DMS53 treated with DMSO at 0.1 percent for 48 hours (cell line): ENCODE measurements at regions not wholly inside any gene's neighbourhood (a gene's known extent, or its start where the extent isn't known, plus 50 kb on each side); places are given as distances from the start of the nearest gene placed in this dataset.

ENCODE experiments used
- DNase-seq: peaks from one replicate; lab custom pipeline; 2025; ENCODE audit not compliant: unreplicated experiment; lab: John Stamatoyannopoulos, UW

DNA sequence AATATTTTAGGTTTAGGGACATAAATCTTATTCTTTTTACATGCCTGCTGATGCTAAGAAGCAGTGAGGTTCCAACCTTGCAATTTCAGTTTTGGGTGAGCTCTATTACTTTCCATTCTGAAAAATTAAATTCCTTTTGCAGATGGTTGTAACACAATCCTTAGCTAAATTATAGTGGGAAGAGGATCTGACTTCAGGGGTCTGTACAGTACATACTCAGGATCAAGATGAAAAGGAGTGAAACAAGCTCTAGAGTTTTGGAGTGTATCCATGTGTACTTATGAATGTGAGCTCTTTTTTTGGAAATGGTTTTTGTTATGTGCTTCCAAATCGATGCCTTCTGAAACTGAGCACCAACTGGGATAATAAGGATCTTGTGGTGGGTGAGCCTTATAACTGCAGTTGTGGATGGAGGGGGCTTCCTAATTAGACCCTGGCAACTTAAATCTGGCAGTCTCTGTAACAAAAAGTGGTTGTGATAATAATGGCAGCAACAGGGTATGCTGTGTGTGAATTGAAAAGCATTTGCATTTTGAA, 218.8 kb upstream of the MAP3K7 start:
- DNase-seq = no peak

DNA sequence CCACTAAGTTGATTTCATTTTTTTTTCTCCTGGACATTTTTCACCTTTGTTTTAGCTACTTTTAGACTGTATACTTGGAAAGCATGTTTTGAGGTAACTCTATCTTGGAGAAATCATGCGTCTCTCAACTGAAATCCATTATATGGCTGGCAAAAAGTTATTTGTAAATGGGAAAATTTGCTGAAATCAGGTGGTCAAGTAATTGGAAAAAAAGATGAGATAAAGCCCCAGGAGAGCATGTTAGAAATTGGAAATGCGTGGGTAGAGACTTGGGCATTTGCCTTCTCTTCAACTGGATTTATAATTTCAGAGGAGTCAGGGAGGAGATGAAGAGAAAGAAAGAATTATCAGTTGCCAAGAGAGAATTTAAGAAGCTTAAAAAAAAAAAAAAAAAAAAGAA, 217.1 kb upstream of the MAP3K7 start:
- no peak for DNase-seq

DNA sequence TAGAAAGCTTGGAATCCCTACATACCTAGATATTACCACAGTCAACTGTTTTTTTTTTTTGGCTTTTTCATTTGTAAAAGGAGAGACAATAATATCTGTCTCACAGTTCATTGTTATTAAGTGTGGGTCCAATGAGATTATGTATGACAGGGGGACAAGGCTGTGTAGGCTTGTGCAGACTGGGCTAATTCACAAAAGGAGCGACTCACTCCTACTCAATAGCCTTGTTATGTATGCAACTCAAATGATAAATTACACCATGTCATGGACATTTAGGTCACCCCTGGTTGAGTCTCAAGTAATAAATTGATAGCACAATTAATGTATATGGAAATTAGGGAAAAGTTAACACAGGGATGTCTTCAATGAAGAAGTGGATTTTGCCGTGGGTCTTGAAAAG, 208.2 kb upstream of the MAP3K7 start:
- no peak for DNase-seq

DNA sequence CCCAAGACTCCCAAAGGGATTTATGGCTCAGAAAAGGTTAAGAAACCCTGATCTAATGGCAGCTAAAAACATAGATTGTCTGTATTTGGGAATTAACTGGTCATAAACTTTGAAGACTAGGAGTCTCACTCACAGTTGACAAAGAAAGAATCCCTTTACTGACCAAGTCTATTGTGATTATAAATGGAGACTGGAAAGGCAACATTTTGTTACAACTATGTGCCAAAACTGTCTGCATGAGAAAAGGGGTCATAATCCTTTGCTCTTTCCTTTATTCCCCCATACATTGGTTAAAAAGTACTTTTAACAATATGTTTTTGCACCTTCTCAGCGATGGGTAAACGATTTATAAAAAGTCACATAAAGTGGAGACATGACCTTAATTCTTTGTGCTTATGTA, 206.9 kb upstream of the MAP3K7 start:
- no peak for DNase-seq

DNA sequence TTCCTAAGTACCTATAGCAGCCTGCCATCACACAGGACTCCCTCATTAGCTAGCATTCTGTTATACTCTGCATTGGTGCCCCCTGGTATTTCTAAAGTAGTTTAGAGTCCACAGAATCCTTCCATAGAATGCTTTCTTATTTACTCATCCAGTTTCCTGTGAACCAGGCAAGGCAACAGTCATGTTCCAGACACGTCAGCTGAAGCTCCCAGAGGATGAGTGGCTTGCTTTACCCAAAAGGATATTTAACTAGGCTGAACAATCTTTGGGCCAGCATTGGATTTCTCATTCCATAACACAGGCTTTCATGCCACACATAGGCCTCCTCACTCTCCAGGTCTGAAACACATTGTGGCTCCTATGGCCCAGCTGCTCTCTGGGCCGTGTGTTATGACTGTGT, 203.8 kb upstream of the MAP3K7 start:
- DNase-seq = no peak

DNA sequence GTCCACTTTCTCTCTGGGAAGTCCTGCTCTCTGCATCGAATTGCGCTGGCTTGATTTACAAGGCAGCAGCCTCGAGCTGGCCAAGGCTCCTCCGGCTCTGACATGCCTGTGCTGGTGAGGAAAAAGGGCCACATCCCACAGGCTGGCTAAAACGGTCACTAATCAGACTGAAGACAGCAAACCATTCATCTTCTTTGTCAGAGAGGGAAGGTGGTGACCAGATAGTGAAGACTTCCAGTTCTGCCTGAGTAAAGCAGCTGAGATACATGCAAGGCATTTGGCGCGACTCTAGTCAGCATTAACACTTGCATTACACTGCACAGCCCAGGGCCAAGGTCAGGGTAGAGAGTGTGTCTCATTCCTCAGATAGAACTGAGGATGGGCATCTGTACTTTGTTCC, 203.2 kb upstream of the MAP3K7 start:
- DNase-seq = no peak

DNA sequence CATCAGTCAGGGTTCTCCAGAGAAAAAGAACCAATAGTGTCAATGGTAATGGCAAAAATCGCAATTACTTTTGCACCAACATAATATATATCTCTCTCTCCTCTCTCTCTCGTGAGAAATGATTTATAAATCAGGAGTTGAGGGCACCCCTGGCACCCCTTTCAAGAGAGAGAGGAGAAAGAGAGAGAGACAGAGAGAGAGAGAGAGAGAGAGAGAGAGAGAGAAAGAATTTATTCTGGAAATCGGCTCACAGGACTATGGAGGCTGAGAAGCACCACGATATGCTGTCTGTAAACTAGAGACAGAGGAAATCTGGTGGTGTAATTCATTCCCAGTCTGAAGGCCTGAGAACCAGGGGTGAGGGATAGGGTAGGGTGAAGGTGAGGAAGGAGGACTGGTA, 201.9 kb upstream of the MAP3K7 start:
- no peak for DNase-seq

DNA sequence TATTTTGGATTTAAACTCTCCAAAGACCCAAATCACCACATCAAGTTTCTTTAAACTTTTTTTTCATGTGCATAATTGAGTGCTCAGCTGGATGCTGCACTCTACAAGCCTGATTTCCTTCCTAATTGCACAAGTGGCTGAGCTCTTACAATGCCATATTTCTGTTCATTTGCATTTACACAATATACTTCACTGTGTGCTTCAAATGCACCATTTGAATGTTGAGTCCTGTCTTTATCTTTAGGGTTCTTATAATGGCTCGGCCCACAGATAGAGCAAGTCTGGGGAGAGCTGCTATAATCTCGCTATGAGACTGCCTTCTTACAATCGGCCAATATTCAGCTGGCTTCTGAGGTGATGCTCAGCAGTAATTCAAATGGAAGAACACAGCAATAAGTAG, 200.6 kb upstream of the MAP3K7 start:
- no peak for DNase-seq

DNA sequence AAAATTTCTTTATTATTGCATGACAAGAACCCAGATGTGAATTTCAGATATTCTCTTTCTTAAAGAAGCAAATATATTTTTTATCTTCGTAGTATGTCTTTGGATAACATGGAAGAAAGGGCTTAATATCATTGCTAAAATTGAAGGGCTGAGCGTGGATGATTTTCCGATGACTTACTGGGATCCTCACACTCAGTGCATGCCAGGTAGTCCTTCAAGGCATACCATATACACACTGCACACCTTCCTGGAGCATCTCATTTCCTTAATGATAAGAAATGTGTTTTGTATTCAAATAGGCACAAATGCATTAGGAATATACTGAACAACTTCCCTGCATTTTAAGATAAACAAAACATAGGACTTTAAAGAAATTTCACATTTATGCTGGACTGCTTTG, 193.9 kb upstream of the MAP3K7 start:
- DNase-seq = no peak

DNA sequence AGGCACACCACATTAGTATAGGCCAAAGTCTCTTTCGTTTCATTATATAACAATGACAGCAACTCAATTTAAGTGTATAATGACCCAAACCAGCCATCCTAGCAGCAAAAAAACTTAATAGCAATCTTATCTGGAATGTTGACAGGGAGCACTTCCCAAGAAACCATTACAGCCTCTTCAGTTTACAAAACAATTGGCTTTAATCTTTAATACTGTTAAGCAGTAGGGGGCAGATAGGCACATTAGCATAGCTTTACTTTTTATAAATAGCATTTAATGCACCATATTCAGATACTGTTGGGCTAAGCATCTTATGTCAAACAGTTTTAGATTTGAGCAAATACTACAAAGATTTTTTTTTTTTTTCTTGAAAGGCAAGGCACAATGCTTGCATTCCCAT, 193.3 kb upstream of the MAP3K7 start:
- DNase-seq = no peak

DNA sequence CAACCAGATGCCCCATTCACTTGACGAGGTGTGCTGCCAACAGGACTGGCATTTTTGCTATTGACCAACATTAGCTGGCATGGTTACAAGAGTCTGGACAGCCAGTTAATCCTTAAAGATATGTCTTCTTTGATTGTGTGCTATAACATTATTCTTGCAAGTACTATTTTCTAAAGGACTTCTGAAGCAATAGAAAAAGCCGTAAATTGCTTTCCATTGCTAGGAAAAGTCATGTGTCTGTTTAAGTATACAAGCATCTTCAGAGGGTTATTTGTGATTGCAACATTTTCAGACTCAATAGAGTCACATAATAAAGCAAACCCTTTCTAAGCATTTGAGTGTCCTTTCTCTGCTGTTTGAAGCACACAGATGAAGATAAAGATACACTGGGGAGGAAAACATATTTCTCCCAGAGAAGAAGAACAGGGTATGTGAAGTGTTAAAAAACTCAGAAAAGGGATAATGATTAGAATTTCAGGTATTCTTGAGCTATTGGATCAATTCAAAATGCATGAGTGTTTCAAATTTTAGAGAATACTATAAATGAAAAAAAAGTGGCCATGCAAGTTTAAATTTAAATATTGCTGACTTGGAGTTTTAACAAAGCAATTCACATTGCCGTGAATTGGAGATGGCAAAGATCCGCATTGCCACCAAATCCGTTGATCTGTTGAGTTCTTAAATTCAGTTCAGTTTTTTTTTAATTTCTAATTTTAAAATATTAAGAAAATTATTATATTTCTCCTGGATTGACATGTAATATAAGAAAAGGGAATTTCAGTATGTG, 191.7 kb upstream of the MAP3K7 start:
- DNase-seq = no peak

DNA sequence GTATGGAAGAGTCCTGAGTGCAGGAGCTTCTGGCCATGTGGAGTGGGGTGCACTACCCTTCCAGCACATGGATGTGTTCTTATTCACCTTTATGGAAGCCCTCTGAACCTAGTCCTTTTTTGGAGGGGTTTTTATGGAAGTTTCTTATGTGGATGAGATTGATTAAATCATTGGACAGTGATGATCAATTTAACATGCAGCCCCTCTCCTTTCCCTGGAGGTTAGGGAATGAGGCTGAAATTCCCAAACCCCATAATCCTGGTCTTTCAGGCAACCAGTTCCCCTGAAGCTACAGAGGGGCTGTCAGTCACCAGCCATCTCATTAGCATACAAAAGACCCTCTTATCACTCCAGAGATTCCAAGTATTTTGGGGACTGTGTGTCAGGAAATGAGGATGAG, 183.9 kb upstream of the MAP3K7 start:
- no peak for DNase-seq

DNA sequence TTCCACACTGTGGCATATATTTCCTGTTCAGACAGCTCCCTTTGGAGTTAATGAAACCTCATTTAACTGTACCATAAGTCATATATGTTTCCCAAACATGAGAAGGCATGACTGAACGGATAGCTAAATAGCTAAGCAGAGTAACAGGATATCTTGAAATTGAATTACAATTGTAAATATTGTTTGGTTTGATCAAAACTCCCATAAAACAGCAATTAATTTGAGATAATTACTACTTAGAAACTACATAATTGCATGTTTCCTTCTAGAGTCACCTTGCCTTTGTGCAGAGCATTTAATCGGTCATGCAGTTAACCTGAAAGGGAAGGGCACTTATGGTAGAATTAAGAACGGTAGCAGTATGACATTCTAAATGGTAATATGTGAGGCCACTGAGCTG, 179.0 kb upstream of the MAP3K7 start:
- no peak for DNase-seq

DNA sequence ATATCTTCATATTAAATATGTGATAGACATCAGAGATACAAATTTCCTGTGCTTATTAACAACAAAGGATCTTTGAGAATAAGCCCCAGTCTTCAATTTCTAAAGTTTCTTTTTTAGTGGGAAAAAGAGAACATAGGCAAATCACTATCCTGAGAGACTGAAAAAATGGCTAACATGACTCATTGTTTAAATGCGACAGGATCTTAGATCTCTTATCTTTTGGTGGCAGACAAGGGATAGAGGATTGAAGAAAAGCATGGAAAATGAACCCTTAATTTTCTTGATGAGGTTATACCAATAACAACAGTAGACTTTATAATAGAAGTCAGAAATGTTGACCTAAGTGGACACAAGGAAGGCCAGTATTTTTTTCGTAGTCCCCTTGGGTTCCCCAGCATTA, 178.6 kb upstream of the MAP3K7 start:
- DNase-seq = peak; percentile 61

DNA sequence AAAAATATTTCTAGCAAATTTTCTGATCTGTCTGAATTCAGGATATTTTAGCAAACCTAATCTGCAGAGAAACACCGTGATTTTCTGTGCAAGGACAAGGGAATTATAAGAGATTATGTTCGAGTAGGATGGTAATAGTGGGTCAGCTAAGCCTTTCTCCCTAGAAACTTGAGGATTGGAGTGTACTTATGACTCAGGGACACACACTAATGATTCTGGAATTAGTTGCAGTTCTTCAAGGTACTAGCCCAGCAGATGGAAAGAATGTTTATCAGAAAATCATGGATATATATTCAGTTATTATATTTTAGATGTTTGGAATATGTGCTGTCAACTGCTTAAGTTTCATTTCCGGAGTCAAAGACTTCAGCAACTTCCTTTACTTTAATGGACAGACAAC, 177.1 kb upstream of the MAP3K7 start:
- DNase-seq = no peak

DNA sequence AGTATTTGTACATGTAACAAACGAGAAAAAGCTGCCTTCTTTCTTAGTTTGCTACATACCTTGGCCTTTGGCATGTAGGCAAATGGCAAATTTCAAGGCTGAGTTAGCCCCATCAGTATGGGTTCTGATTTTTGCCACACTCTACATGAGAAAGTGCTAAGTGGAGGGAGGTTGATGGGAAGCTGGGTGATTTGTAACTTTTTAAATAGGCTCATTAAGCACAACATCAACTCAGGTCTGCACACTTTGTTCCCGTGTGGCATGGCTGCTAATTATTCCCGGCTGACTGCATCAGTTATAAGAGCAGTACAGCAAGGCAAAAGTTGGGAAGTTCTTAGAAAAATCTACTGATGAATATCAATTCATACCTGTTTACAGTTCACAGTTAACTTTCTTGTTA, 172.8 kb upstream of the MAP3K7 start:
- no peak for DNase-seq

DNA sequence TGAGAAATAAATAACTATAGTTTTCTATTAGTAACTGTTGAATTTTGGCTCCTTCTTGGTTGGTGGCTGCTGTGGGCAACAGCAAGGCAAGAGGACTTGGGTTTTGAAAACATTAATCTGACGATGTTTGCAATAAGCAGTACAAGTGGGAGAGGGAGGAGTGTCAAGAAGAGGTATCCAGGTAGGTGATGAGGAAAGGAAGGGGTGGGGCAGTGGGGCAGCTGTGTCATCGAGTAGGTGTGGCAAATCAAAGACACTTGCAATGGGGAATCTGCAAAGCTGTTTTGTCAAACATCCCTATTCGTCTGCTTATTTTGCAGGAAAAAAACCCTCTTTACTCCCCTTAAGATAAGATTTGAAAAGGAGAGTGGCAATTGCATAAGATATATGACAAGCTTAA, 171.9 kb upstream of the MAP3K7 start:
- DNase-seq = no peak

DNA sequence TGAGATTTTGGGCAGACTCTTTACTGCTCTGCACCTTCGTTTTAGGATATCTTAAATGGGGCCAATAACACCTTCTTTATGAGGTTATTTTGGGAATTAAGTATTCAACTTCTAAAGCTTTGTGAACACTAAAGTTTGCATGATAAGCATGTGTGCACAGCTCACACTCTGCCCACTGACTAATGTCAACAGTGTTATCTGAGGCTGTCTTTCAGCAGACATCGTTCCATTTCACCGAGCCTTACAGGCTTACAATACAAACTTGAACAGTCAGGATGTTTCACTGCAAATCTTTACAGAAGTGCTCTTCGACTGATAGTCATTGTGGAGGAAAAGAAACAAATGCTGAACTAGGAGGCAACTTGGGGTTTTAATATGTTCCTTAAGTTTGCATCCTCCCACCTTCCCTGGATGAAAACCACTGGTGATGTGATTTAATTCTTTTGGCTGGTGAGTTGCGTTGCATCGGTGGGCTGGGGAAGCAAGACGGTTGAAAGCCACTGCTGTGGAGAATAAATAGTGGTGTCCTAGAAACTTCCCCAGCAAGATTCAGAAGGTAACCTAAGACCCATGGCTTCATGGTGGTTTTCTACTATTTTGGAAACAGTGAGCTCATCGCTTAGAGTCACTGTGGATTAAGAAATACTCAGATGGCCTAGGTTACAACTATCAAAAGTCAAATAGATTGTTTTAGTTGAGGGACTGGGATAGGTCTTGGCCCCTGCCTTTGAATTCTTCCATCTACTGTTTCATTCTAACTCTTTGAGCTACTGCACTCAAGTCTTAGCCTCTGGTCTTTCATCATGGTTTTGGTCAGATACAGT, 167.2 kb upstream of the MAP3K7 start:
- DNase-seq = no peak

DNA sequence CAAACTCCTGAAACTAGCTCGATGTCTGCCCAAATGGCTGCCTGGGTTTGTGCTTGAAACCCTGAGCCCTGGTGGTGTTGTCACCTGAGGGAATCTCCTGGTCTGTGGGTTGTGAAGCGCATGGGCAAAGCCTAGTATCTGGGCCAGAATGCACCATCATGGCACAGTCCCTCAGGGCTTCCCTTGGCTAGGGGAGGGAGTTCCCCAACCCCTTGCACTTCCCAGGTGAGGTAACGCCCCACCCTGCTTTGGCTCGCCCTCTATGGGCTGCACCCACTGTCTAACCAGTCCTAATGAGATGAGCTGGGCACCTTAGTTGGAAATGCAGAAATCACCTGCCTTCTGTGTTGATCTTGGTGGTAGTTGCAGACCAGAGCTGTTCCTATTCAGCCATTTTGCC, 152.9 kb upstream of the MAP3K7 start:
- no peak for DNase-seq

DNA sequence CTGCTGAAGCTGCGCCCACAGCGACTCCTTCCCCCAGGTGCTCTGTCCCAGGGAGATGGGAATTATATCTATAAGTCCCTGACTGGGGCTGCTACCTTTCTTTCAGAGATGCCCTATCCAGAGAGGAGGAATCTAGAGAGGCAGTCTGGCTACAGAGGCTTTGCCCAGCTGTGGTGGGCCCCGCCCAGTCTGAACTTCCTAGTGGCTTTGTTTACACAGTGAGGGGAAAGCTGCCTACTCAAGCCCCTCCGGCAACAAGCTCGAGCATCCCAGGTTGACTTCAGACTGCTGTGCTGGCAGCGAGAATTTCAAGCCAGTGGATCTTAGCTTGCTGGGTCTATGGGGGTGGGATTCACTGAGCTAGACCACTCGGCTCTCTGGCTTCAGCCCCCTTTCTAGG, 152.5 kb upstream of the MAP3K7 start:
- DNase-seq = no peak

DNA sequence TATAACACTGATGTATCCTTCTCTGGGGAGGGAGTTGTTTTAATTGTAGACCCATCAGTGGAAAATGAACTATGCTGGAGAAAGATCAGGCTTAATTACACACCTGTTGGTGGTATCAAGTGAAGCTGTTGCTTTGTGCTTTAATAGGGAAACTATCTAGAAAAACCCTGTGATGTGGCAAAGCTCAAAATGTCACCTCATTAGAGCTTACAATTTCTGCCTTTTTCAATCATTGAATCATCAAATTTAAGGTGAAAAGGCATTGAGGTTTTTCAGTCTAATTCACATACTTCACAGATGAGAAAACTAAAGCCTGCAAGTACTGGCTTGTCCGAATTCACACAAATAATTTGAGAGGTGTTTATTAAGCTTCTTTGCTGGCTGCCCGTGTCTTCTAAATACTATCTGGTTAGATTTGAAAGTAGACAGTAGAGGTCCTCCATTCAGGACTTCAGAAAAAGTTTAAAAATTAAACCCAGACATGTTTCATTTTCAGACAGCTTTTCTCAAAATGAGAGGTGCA, 143.3 kb upstream of the MAP3K7 start:
- no peak for DNase-seq

DNA sequence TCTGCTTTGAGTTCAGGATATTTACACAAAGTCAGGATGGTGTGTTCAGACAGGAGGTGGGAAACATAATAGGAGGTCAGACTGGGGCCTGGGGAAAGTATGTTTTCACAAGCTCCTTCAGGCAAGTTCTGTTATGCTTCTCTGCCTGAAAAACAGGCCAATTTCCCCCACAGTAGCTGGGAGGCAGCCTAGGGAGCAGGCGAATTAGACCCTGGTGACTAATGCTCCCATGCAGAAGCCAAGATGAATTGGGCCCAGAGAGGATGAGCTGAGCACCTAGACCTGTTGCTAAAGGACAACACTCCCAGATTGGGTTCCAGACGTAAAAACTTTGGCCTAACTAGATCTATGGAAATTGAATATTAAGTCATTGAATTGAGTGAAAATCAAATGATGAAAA, 142.2 kb upstream of the MAP3K7 start:
- DNase-seq = no peak
